ENCODE measurements at regions not wholly inside any gene's neighbourhood (a gene's known extent, or its start where the extent isn't known, plus 50 kb on each side); places are given as distances from the start of the nearest gene placed in this dataset.

DNA sequence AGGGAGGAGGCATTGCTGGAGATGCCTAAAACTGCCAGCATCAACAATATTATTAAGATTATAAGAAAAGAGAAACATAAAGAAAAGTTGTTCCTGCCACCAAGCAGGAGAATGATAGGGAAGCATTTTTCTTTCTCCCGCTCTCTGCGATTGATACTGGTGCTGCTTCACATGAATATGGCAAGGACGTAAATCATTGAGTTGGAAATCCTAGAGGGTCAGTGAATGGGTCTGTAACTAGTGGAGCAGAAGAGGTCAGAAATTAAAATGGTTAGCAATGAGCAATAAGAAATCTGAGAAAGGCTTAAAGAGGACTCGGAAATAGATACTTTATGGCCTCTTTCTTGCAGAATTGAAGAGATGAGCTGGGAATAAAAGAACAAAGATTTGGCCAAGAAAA lies 631.7 kb downstream of the BCL11A start:
- TF ChIP-seq, protein P1, sequence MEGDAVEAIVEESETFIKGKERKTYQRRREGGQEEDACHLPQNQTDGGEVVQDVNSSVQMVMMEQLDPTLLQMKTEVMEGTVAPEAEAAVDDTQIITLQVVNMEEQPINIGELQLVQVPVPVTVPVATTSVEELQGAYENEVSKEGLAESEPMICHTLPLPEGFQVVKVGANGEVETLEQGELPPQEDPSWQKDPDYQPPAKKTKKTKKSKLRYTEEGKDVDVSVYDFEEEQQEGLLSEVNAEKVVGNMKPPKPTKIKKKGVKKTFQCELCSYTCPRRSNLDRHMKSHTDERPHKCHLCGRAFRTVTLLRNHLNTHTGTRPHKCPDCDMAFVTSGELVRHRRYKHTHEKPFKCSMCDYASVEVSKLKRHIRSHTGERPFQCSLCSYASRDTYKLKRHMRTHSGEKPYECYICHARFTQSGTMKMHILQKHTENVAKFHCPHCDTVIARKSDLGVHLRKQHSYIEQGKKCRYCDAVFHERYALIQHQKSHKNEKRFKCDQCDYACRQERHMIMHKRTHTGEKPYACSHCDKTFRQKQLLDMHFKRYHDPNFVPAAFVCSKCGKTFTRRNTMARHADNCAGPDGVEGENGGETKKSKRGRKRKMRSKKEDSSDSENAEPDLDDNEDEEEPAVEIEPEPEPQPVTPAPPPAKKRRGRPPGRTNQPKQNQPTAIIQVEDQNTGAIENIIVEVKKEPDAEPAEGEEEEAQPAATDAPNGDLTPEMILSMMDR (IDR thresholded peaks at IDR 0.05): no peak
- TF ChIP-seq, protein P2, sequence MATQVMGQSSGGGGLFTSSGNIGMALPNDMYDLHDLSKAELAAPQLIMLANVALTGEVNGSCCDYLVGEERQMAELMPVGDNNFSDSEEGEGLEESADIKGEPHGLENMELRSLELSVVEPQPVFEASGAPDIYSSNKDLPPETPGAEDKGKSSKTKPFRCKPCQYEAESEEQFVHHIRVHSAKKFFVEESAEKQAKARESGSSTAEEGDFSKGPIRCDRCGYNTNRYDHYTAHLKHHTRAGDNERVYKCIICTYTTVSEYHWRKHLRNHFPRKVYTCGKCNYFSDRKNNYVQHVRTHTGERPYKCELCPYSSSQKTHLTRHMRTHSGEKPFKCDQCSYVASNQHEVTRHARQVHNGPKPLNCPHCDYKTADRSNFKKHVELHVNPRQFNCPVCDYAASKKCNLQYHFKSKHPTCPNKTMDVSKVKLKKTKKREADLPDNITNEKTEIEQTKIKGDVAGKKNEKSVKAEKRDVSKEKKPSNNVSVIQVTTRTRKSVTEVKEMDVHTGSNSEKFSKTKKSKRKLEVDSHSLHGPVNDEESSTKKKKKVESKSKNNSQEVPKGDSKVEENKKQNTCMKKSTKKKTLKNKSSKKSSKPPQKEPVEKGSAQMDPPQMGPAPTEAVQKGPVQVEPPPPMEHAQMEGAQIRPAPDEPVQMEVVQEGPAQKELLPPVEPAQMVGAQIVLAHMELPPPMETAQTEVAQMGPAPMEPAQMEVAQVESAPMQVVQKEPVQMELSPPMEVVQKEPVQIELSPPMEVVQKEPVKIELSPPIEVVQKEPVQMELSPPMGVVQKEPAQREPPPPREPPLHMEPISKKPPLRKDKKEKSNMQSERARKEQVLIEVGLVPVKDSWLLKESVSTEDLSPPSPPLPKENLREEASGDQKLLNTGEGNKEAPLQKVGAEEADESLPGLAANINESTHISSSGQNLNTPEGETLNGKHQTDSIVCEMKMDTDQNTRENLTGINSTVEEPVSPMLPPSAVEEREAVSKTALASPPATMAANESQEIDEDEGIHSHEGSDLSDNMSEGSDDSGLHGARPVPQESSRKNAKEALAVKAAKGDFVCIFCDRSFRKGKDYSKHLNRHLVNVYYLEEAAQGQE (IDR thresholded peaks at IDR 0.05; ENCODE audit: insufficient read depth in 1 of 2, low read depth in 2 of 2, low read length in 1 of 2): no peak
- TF ChIP-seq POLR2AphosphoS5 (IDR thresholded peaks at IDR 0.05; ENCODE audit: low read depth, low read length) (no peak), TCF7L2 (IDR thresholded peaks at IDR 0.05; ENCODE audit: low read depth, low read length) (no peak)
